IPS-18a (cell line): ENCODE measurements at regions not wholly inside any gene's neighbourhood (a gene's known extent, or its start where the extent isn't known, plus 50 kb on each side); places are given as distances from the start of the nearest gene placed in this dataset.

Source experiments
- H3K27ac ChIP-seq: one replicate; pipeline ENCODE4 v1.5.1; 2013; ENCODE audit warnings: low read length
- H3K27me3 ChIP-seq: one replicate; pipeline ENCODE4 v1.6.1; 2013; ENCODE audit warnings: mild to moderate bottlenecking, low read length; ENCODE audit not compliant: control insufficient read depth, insufficient read depth
- H3K36me3 ChIP-seq: one replicate; pipeline ENCODE4 v1.6.1; 2013; ENCODE audit warnings: low read depth, low read length; ENCODE audit not compliant: control insufficient read depth
- H3K4me1 ChIP-seq: one replicate; pipeline ENCODE4 v1.6.1; 2013; ENCODE audit warnings: low read depth, low read length; ENCODE audit not compliant: control insufficient read depth
- H3K4me3 ChIP-seq: one replicate; pipeline ENCODE4 v1.5.1; 2013; ENCODE audit warnings: low read length
- H3K9ac ChIP-seq: one replicate; pipeline ENCODE4 v1.6.1; 2013; ENCODE audit warnings: mild to moderate bottlenecking, low read length, moderate library complexity
- H3K9me3 ChIP-seq: one replicate; pipeline ENCODE4 v1.6.1; 2013; ENCODE audit warnings: low read depth, low read length; ENCODE audit not compliant: control insufficient read depth

DNA sequence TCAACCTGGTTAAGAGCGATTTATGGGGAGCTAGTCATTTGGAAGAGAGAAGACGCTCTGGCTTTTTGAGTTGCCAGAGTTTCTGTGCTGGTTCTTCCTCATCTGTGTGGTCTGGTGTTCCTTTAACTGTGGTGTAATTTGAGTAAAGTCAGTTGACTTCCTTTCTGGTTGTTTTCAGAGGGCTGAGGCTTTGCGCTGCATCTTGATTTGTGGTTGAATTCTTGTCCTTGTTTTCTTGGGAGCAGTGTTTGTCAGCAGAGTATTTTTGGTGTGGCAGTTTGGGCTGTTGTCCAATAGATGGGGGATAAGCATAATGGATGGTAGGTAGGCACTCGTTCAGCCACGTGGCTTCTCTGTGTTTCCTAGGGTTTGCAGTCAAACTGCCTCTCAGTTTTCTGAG lies 2143.2 kb upstream of the TENM3 start:
- Histone ChIP-seq H3K27me3 (no peaks in the 10 kb centered on the region), H3K27ac (no peak overlapping the region)

DNA sequence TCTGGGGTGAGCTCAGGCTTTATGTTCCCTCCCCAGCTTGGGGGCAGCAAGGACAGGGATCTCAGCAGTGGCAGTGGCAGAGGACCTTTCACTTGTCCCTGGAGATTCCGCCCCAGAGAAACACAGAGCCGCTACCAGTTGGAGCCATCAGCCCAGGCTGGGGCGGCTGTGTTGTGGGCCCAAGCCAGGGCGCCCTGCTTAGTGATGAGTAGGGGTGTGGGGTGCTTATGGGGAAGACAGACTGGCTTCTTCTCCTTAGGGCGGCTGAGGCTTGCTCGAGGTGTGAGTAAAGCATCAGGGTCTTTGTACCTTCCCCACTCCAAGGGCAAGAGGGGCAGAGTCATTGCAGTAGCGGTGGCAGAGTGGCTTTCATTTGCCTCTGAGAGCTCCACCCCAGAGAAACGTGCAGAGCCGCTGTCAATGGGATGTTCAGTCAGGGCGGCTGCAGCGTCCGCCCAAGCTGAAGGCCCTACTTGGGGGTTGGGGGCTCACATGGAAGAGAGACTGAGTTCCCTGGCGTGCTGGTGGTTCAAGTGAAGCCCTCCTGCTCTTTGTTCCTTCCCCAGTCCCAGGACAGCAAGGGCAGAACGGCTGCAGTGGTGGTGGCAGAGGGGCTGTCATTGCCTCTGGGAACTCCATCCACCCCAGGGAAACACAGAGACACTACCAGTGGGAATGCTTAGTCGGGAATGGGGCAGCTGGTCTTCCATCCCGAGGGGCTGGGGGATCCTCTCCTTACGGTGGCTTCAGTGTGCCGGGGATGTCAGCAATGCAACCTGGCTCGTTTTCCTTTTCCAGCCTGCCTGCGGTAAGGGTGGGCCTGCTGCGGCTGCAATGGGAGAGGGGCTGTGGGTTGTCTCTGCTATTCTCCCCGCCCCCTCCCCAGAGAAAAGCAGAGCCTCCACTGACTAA lies 2142.5 kb upstream of the TENM3 start:
- no peak overlapping the region for H3K4me3 ChIP-seq
- no peaks in the 10 kb centered on the region for H3K36me3 ChIP-seq
- H3K9ac ChIP-seq, result no peak overlapping the region
- H3K27me3 ChIP-seq, result no peaks in the 10 kb centered on the region
- H3K9me3 ChIP-seq, result no peaks in the 10 kb centered on the region
- H3K4me1 ChIP-seq, result no peaks in the 10 kb centered on the region
- H3K27ac ChIP-seq, result no peak overlapping the region

More for the DNA sequence above, 2143.2 kb upstream of the TENM3 start:
- Histone ChIP-seq H3K36me3 (no peaks in the 10 kb centered on the region), H3K4me1 (no peaks in the 10 kb centered on the region), H3K9ac (no peak overlapping the region), H3K4me3 (no peak overlapping the region), H3K9me3 (no peaks in the 10 kb centered on the region)

- Histone ChIP-seq H3K9ac (no peak overlapping the region), H3K9me3 (no peaks in the 10 kb centered on the region), H3K36me3 (no peaks in the 10 kb centered on the region), H3K4me1 (no peaks in the 10 kb centered on the region), H3K27me3 (no peaks in the 10 kb centered on the region), H3K27ac (no peak overlapping the region), H3K4me3 (no peak overlapping the region)
These were observed 2141.7 kb upstream of the TENM3 start for GRCh38 chr4:180101348-180102083.

- Histone ChIP-seq H3K4me1 (no peaks in the 10 kb centered on the region), H3K27me3 (no peaks in the 10 kb centered on the region), H3K36me3 (no peaks in the 10 kb centered on the region), H3K9ac (no peak overlapping the region), H3K4me3 (no peak overlapping the region), H3K9me3 (no peaks in the 10 kb centered on the region), H3K27ac (no peak overlapping the region)
These were observed 2139.4 kb upstream of the TENM3 start for GRCh38 chr4:180103794-180104193.

- Histone ChIP-seq H3K9ac (no peak overlapping the region), H3K27ac (no peak overlapping the region), H3K4me1 (no peaks in the 10 kb centered on the region), H3K36me3 (no peaks in the 10 kb centered on the region), H3K4me3 (no peak overlapping the region), H3K9me3 (no peaks in the 10 kb centered on the region), H3K27me3 (no peaks in the 10 kb centered on the region)
These were observed 2137.8 kb upstream of the TENM3 start for GRCh38 chr4:180105362-180105761.

GRCh38 chr4:180106122-180106521 lies 2137.1 kb upstream of the TENM3 start:
- H3K9me3 ChIP-seq, result no peaks in the 10 kb centered on the region
- no peak overlapping the region for H3K4me3 ChIP-seq
- H3K9ac ChIP-seq, result no peak overlapping the region
- H3K27me3 ChIP-seq, result no peaks in the 10 kb centered on the region
- no peaks in the 10 kb centered on the region for H3K4me1 ChIP-seq
- H3K36me3 ChIP-seq, result no peaks in the 10 kb centered on the region
- H3K27ac ChIP-seq, result no peak overlapping the region

DNA sequence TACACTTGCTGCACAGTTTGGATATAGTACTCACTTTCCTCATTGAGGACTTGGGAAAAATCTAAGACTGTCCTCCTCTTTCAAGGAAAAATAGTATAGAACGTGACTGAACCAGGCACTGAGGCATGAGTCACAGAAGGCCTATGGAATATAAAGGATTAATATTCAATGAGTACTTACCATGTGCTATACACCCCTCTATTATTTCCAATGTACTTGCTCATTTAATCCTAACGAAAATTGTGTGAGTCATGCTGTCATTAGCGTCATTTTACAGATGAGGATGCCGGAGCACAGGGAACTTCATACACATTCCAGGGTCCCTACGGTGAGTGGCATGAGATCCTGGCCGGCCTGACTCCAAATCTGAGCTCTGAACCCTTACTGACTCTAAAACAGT lies 2136.2 kb upstream of the TENM3 start:
- Histone ChIP-seq H3K27ac (no peak overlapping the region), H3K4me3 (no peak overlapping the region), H3K4me1 (no peaks in the 10 kb centered on the region), H3K9me3 (no peaks in the 10 kb centered on the region), H3K27me3 (no peaks in the 10 kb centered on the region), H3K9ac (no peak overlapping the region), H3K36me3 (no peaks in the 10 kb centered on the region)

DNA sequence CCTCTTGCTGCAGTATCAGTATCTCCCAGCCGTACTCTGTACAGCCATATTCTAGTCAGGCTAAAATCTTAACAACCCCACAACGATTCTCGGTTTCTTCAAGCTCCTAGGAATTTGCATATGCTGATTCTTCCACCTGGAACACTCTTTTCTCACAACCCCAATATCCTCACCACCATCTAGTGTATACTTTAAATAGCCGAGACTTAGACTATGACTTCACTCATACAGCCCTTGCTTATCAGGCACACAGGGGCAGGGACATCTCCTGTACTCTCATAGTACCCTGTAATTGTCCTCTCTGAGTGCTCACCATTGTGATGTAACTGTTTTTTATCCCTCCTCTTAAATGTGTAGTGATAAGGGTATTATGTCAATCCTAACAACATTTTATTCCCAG lies 2126.4 kb upstream of the TENM3 start:
- Histone ChIP-seq H3K27me3 (no peaks in the 10 kb centered on the region), H3K4me3 (no peak overlapping the region), H3K27ac (no peak overlapping the region), H3K36me3 (no peaks in the 10 kb centered on the region), H3K9ac (no peak overlapping the region), H3K9me3 (no peaks in the 10 kb centered on the region), H3K4me1 (no peaks in the 10 kb centered on the region)

GRCh38 chr4:180120068-180120467 lies 2123.1 kb upstream of the TENM3 start:
- Histone ChIP-seq H3K4me1 (peaks cover 2% of the 10 kb centered on the region), H3K27ac (no peak overlapping the region), H3K36me3 (no peaks in the 10 kb centered on the region), H3K9me3 (no peaks in the 10 kb centered on the region), H3K27me3 (no peaks in the 10 kb centered on the region), H3K9ac (no peak overlapping the region), H3K4me3 (no peak overlapping the region)

DNA sequence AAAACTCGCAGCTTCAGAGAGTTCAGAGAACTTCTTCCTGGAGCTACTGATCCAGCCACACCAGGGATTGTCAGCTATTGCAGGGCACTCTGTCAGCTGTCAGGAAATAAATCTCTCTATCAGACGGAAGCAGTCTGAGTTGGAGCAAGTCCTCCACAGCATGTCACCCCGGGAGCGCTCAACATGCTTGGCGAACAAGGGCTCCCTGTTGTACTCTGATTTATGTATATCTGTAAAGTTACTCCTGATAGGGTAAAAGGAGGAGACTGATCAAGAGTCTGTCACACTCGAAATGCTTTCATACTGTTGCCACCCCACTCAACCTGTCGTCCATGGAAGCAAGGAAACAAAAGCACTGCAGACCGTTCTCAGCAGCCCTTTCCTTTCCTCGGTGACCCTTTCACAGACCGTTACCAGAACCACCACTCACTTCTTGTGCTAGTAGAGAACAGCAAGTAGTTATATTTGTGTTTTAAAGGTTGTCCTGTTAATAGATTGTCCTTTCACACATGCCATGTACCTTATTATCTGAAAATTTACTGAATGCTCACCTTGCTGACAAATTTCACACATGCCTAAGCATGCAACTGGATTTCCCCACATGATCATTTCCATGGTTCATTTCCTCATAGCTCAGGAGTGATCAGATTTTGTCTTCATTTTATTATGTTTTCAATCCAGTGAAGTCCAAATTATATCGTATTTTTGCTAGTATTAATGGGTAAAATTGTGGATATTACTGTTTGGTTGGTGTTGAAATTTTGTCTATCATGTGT lies 2108.9 kb upstream of the TENM3 start:
- Histone ChIP-seq H3K9ac (no peak overlapping the region), H3K27ac (no peak overlapping the region), H3K36me3 (no peaks in the 10 kb centered on the region), H3K4me3 (no peak overlapping the region), H3K4me1 (peaks cover 22% of the 10 kb centered on the region), H3K27me3 (no peaks in the 10 kb centered on the region), H3K9me3 (no peaks in the 10 kb centered on the region)

- Histone ChIP-seq H3K9me3 (no peaks in the 10 kb centered on the region), H3K27ac (no peak overlapping the region), H3K4me3 (no peak overlapping the region), H3K36me3 (no peaks in the 10 kb centered on the region), H3K9ac (no peak overlapping the region), H3K27me3 (no peaks in the 10 kb centered on the region), H3K4me1 (no peaks in the 10 kb centered on the region)
These were observed 2101.5 kb upstream of the TENM3 start for GRCh38 chr4:180141734-180142133.
